ENCODE measurements at regions not wholly inside any gene's neighbourhood (a gene's known extent, or its start where the extent isn't known, plus 50 kb on each side); places are given as distances from the start of the nearest gene placed in this dataset.

GRCh38 chr2:34997779-34998178 is 1357.8 kb upstream of the CRIM1 start:
- TF ChIP-seq CTCF (IDR thresholded peaks at IDR 0.05; ENCODE audit: extremely low read depth, missing control alignments): no peak
- DNase-seq (ENCODE audit: low spot score): no peak

- TF ChIP-seq CTCF (IDR thresholded peaks at IDR 0.05; ENCODE audit: extremely low read depth, missing control alignments): no peak
- no peak for DNase-seq (ENCODE audit: low spot score)
Observed at GRCh38 chr2:34995196-34995595, 1360.4 kb upstream of the CRIM1 start.

GRCh38 chr2:34991508-34992274 is 1363.9 kb upstream of the CRIM1 start:
- no peak for DNase-seq (ENCODE audit: low spot score)
- no peak for TF ChIP-seq CTCF (IDR thresholded peaks at IDR 0.05; ENCODE audit: extremely low read depth, missing control alignments)

GRCh38 chr2:34985474-34985873 is 1370.1 kb upstream of the CRIM1 start:
- TF ChIP-seq CTCF (IDR thresholded peaks at IDR 0.05; ENCODE audit: extremely low read depth, missing control alignments): no peak

GRCh38 chr2:34980689-34981088 is 1374.9 kb upstream of the CRIM1 start:
- TF ChIP-seq CTCF (IDR thresholded peaks at IDR 0.05; ENCODE audit: extremely low read depth, missing control alignments): no peak
- DNase-seq (ENCODE audit: low spot score): no peak

More at GRCh38 chr2:34985474-34985873, 1370.1 kb upstream of the CRIM1 start:
- no peak for DNase-seq (ENCODE audit: low spot score)

- TF ChIP-seq CTCF (IDR thresholded peaks at IDR 0.05; ENCODE audit: extremely low read depth, missing control alignments): no peak
- DNase-seq (ENCODE audit: low spot score): no peak
Observed at GRCh38 chr2:34979148-34979547, 1376.4 kb upstream of the CRIM1 start.

- no peak for DNase-seq (ENCODE audit: low spot score)
- no peak for TF ChIP-seq CTCF (IDR thresholded peaks at IDR 0.05; ENCODE audit: extremely low read depth, missing control alignments)
Observed at GRCh38 chr2:34961822-34962221, 1362.7 kb upstream of the FAM98A start.
